ENCODE measurements at regions not wholly inside any gene's neighbourhood (a gene's known extent, or its start where the extent isn't known, plus 50 kb on each side); places are given as distances from the start of the nearest gene placed in this dataset.
"Not testable (repeated sequence)": the region's sequence is repeated elsewhere in the genome, so short reads cannot be mapped to it uniquely, and the experiment has no call there.

GRCh38 chr12:34304546-34304945, 282.2 kb downstream of the ALG10 start:
- DNase-seq (ENCODE audit: low spot score): no peak

GRCh38 chr12:34305176-34305575, 282.9 kb downstream of the ALG10 start:
- no peak for DNase-seq (ENCODE audit: low spot score)

GRCh38 chr12:34306133-34306830, 284.0 kb downstream of the ALG10 start:
- DNase-seq (ENCODE audit: low spot score): no peak

- DNase-seq (ENCODE audit: low spot score): not testable (repeated sequence)
Measured at GRCh38 chr12:34309806-34310804, 287.8 kb downstream of the ALG10 start.

GRCh38 chr12:34311337-34311736, 289.0 kb downstream of the ALG10 start:
- DNase-seq (ENCODE audit: low spot score): no peak

- DNase-seq (ENCODE audit: low spot score): no peak
Measured at GRCh38 chr12:34327671-34328070, 305.4 kb downstream of the ALG10 start.

GRCh38 chr12:34333337-34333736, 311.0 kb downstream of the ALG10 start:
- no peak for DNase-seq (ENCODE audit: low spot score)

- DNase-seq (ENCODE audit: low spot score): no peak
Measured at GRCh38 chr12:34334538-34334937, 312.2 kb downstream of the ALG10 start.

- no peak for DNase-seq (ENCODE audit: low spot score)
Measured at GRCh38 chr12:34334953-34335743, 312.9 kb downstream of the ALG10 start.

- no peak for DNase-seq (ENCODE audit: low spot score)
Measured at GRCh38 chr12:34335819-34336262, 313.5 kb downstream of the ALG10 start.

- DNase-seq (ENCODE audit: low spot score): no peak
Measured at GRCh38 chr12:34336619-34337465, 314.5 kb downstream of the ALG10 start.

- DNase-seq (ENCODE audit: low spot score): no peak
Measured at GRCh38 chr12:34338751-34339150, 316.5 kb downstream of the ALG10 start.

GRCh38 chr12:34339922-34340321, 317.6 kb downstream of the ALG10 start:
- DNase-seq (ENCODE audit: low spot score): no peak

GRCh38 chr12:34340534-34341361, 318.5 kb downstream of the ALG10 start:
- no peak for DNase-seq (ENCODE audit: low spot score)

GRCh38 chr12:34341362-34341733, 319.1 kb downstream of the ALG10 start:
- DNase-seq (ENCODE audit: low spot score): no peak

GRCh38 chr12:34342048-34342447, 319.8 kb downstream of the ALG10 start:
- no peak for DNase-seq (ENCODE audit: low spot score)

GRCh38 chr12:34343345-34343744, 321.0 kb downstream of the ALG10 start:
- no peak for DNase-seq (ENCODE audit: low spot score)

- DNase-seq (ENCODE audit: low spot score): no peak
Measured at GRCh38 chr12:34343766-34344165, 321.5 kb downstream of the ALG10 start.

- no peak for DNase-seq (ENCODE audit: low spot score)
Measured at GRCh38 chr12:34344851-34345522, 322.7 kb downstream of the ALG10 start.

GRCh38 chr12:34345801-34346200, 323.5 kb downstream of the ALG10 start:
- DNase-seq (ENCODE audit: low spot score): no peak
